HepG2 (cell line): ENCODE measurements at regions not wholly inside any gene's neighbourhood (a gene's known extent, or its start where the extent isn't known, plus 50 kb on each side); places are given as distances from the start of the nearest gene placed in this dataset.

Source experiments
- MBD4 ChIP-seq: IDR thresholded peaks from 2 replicates; pipeline ENCODE4 v1.6.1; 2012; ENCODE audit warnings: low read length, inconsistent platforms, borderline replicate concordance
- NR1H2 ChIP-seq: sonication (generic); formaldehyde crosslinking; IDR thresholded peaks from 2 replicates; pipeline ENCODE4 v1.8.1; 2022; ENCODE audit warnings: low read depth, missing genetic modification reagents, borderline replicate concordance
- REXO4 ChIP-seq: sonication (generic); formaldehyde crosslinking; IDR thresholded peaks from 2 replicates; pipeline ENCODE4 v1.8.0; 2022; ENCODE audit warnings: missing genetic modification reagents, mild to moderate bottlenecking, borderline replicate concordance
- TFDP1 ChIP-seq: IDR thresholded peaks from 2 replicates; pipeline ENCODE4 v1.6.1; 2016; ENCODE audit warnings: missing compliant biosample characterization, missing genetic modification reagents, borderline replicate concordance
- TOPORS ChIP-seq: sonication (generic); formaldehyde crosslinking; IDR thresholded peaks from 2 replicates; pipeline ENCODE4 v1.8.0; 2023; ENCODE audit warnings: mild to moderate bottlenecking, missing genetic modification reagents
- ZNF256 ChIP-seq: sonication (generic); formaldehyde crosslinking; conservative IDR thresholded peaks from 2 replicates; pipeline ENCODE4 v1.4.0; 2020; ENCODE audit warnings: missing genetic modification reagents
- ZNF570 ChIP-seq: sonication (generic); formaldehyde crosslinking; IDR thresholded peaks from 2 replicates; pipeline ENCODE4 v1.4.0; 2020; ENCODE audit warnings: mild to moderate bottlenecking, missing genetic modification reagents, borderline replicate concordance
- ZNF772 ChIP-seq: sonication (generic); formaldehyde crosslinking; IDR thresholded peaks from 2 replicates; pipeline ENCODE4 v1.5.0; 2020; ENCODE audit warnings: mild to moderate bottlenecking, missing genetic modification reagents
- ZZZ3 ChIP-seq: sonication (generic); formaldehyde crosslinking; IDR thresholded peaks from 2 replicates; pipeline ENCODE4 v1.4.0; 2020; ENCODE audit warnings: missing genetic modification reagents, mild to moderate bottlenecking, borderline replicate concordance
- TF ChIP-seq, protein P1 (sequence below): sonication (generic); formaldehyde crosslinking; IDR thresholded peaks from 2 replicates; pipeline ENCODE4 v1.4.0; 2020; ENCODE audit warnings: missing genetic modification reagents, mild to moderate bottlenecking, borderline replicate concordance

DNA sequence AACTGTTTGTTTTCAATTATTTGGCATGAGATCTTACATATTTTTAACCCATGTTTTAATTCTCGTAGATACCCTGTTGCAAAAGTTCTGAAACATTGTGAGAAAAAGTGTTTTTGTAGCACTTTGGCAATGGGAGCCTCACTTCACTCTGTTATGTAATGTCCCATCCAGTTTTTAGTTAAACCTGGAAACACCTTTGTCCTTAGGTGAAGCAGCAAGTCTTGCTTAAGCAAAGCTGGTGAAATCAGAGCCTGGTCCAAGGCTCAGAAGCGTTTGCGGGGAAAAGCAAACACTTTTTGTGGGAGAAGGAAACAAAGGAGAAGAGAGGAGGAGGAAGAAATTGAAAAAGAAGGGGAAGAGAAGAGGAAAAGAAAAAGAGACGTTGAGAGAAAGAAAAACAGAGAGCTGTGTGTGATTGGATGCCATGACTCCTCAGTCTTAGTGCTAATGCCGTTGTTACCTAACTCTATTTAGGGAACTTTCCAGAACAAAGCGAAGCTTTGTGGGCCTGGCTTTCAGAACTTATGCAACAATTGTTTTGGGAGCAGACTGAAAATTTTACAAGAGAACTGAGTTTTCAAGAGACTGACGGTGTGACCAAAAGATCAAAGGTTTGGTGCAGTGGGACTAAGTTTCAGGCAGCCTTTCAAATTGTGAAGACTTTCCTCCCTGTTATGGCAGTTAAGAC lies 93.1 kb downstream of the NTMT2 start (continued):
- TF ChIP-seq ZNF772 (CRISPR knock-in tag) (no peak), ZNF570 (CRISPR knock-in tag) (no peak), TOPORS (no peak), MBD4 (no peak), TFDP1 (CRISPR knock-in tag) (no peak), ZNF256 (no peak), ZZZ3 (no peak), NR1H2 (CRISPR knock-in tag) (no peak), REXO4 (no peak)
- TF ChIP-seq, protein P1, sequence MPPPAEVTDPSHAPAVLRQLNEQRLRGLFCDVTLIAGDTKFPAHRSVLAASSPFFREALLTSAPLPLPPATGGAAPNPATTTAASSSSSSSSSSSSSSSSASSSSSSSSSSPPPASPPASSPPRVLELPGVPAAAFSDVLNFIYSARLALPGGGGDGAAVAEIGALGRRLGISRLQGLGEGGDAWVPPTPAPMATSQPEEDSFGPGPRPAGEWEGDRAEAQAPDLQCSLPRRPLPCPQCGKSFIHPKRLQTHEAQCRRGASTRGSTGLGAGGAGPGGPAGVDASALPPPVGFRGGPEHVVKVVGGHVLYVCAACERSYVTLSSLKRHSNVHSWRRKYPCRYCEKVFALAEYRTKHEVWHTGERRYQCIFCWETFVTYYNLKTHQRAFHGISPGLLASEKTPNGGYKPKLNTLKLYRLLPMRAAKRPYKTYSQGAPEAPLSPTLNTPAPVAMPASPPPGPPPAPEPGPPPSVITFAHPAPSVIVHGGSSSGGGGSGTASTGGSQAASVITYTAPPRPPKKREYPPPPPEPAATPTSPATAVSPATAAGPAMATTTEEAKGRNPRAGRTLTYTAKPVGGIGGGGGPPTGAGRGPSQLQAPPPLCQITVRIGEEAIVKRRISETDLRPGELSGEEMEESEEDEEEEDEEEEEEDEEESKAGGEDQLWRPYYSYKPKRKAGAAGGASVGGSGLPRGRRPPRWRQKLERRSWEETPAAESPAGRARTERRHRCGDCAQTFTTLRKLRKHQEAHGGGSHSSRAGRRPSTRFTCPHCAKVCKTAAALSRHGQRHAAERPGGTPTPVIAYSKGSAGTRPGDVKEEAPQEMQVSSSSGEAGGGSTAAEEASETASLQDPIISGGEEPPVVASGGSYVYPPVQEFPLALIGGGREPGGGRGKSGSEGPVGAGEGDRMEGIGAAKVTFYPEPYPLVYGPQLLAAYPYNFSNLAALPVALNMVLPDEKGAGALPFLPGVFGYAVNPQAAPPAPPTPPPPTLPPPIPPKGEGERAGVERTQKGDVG, result no peak
